Naive thymus-derived CD4-positive, alpha-beta T cell (primary cell): ENCODE measurements at regions not wholly inside any gene's neighbourhood (a gene's known extent, or its start where the extent isn't known, plus 50 kb on each side); places are given as distances from the start of the nearest gene placed in this dataset.

Experiments
- ATAC-seq: fragments of 150-1000 bp; cut with Tn5 transposase; 2 replicates; pipeline ENCODE4 v1.10.0; 2021; ENCODE audit warnings: mild to moderate bottlenecking, moderate library complexity
- CTCF ChIA-PET: fragments of 350-600 bp; sonication (Branson Sonifier 250); formaldehyde crosslinking; loops from one replicate; lab custom pipeline; 2021; ENCODE audit warnings: antibody characterized with exemption; lab: Charles Lee
- POLR2A ChIA-PET: fragments of 350-600 bp; sonication (Branson Sonifier 250); formaldehyde crosslinking; loops from one replicate; lab custom pipeline; 2021; ENCODE audit warnings: antibody characterized with exemption, inconsistent platforms; lab: Charles Lee
- DNase-seq, 9 donors: peaks; one replicate each; pipeline versions ENCODE4 v3.0.0 to v3.0.0-alpha.2; 2020 to 2022; ENCODE audit warnings: mixed read lengths in 1 of 9
- H3K27ac ChIP-seq: one replicate; pipeline ENCODE4 v1.7.0; 2013; ENCODE audit warnings: mild to moderate bottlenecking, low read depth, low read length, moderate library complexity
- H3K27me3 ChIP-seq, 2 donors: one replicate each; pipeline ENCODE4 v1.7.0; 2013; ENCODE audit warnings: low read length in 2 of 2, mild to moderate bottlenecking in 2 of 2, moderate library complexity in 2 of 2; ENCODE audit not compliant: control insufficient read depth in 2 of 2, insufficient read depth in 2 of 2
- H3K36me3 ChIP-seq, 3 experiments: 1 replicate in 2 of 3; 2 replicates in 1 of 3; pipeline ENCODE4 v1.7.0; 2013; ENCODE audit warnings: low read length in 3 of 3, mild to moderate bottlenecking in 3 of 3, moderate library complexity in 1 of 3; ENCODE audit not compliant: insufficient read depth in 3 of 3, control insufficient read depth in 2 of 3
- H3K4me1 ChIP-seq, 2 donors: one replicate each; pipeline ENCODE4 v1.7.0; 2013; ENCODE audit warnings: low read length in 2 of 2, mild to moderate bottlenecking in 2 of 2, moderate library complexity in 1 of 2; ENCODE audit not compliant: control insufficient read depth in 2 of 2, insufficient read depth in 2 of 2
- H3K4me3 ChIP-seq: 2 replicates; pipeline ENCODE4 v1.7.0; 2013; ENCODE audit warnings: mild to moderate bottlenecking, low read length
- H3K9me3 ChIP-seq, 3 experiments: 1 replicate in 2 of 3; 2 replicates in 1 of 3; pipeline ENCODE4 v1.7.0; 2013; ENCODE audit warnings: low read length in 3 of 3; ENCODE audit not compliant: control insufficient read depth in 2 of 3
- H3K27ac Mint-ChIP-seq, 9 donors: one replicate each; pipeline ENCODE4 v1.8.0; 2020 to 2022; ENCODE audit warnings: mixed read lengths in 9 of 9, mild to moderate bottlenecking in 8 of 9, moderate library complexity in 5 of 9, inconsistent platforms in 2 of 9
- H3K27me3 Mint-ChIP-seq, 5 donors: one replicate each; pipeline ENCODE4 v1.8.0; 2021 to 2022; ENCODE audit warnings: mixed read lengths in 5 of 5, mild to moderate bottlenecking in 1 of 5
- H3K36me3 Mint-ChIP-seq, 5 donors: one replicate each; pipeline ENCODE4 v1.8.0; 2020 to 2022; ENCODE audit warnings: mixed read lengths in 5 of 5, mild to moderate bottlenecking in 3 of 5, inconsistent platforms in 1 of 5
- H3K4me1 Mint-ChIP-seq, 7 donors: one replicate each; pipeline ENCODE4 v1.8.0; 2020 to 2022; ENCODE audit warnings: mixed read lengths in 7 of 7, mild to moderate bottlenecking in 3 of 7, inconsistent platforms in 1 of 7
- H3K4me3 Mint-ChIP-seq, 10 donors: one replicate each; pipeline ENCODE4 v1.8.0; 2020 to 2022; ENCODE audit warnings: mild to moderate bottlenecking in 10 of 10, mixed read lengths in 10 of 10, moderate library complexity in 6 of 10, inconsistent platforms in 2 of 10
- H3K9me3 Mint-ChIP-seq, 11 donors: one replicate each; pipeline ENCODE4 v1.8.0; 2020 to 2022; ENCODE audit warnings: mixed read lengths in 11 of 11, mild to moderate bottlenecking in 4 of 11, inconsistent platforms in 1 of 11, moderate library complexity in 1 of 11
- intact Hi-C, 2 donors: fragments of 100-400 bp; cut with micrococcal nuclease; formaldehyde crosslinking; loops; one replicate each; pipeline ENCODE4 v1.15.1; 2023

DNA sequence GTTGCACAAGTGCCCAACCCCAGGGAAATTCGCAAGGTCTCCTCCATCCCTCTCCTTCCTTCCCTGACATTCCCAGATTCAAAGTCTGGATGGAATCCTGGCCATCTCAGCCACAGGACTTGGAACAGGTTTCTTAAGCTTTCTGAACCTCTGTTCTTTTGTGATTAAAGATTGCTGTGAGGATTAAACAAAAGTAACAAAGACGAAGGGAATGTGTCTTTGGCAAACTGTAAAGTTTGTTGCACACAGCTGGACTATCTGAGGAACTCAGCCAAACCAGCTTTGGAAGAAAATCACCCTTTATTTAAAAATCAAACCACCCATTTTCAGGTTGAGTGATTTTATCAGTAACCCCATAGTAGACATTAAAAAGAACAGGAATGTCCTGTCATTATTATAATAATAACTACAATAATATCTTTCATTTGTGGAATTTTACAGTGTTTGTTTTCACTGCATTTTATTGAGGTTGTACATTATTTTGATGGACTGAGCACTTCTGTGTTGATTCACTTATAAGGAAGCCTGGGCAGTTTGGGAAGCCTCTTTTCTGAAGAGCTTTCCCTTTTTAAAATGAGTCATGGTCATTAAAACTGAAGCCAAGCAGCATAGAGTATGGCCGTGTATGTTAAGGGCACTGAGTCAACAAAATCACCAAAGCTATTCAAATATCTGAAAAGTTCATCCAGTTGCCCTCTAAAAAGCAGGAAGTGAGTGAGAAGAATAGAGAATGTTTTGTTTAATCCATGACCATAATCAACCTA lies 310.2 kb downstream of the AGTPBP1 start:
- Histone ChIP-seq H3K27me3 (no peaks in the 10 kb centered on the region), H3K4me3 (no peak overlapping the region), H3K4me1 (no peaks in the 10 kb centered on the region), H3K36me3 (no peaks in the 10 kb centered on the region), H3K9me3 (no peaks in the 10 kb centered on the region), H3K27ac (no peak overlapping the region)
- intact Hi-C loops: no loop called here
- ChIA-PET POLR2A (interaction anchor here (0.6 kb wide), 1 partner anchor 72 kb away, joined by 3 read pairs; no protein-coding TSS in a partner anchor), CTCF (no interaction called here)
- Mint-ChIP-seq H3K27me3 (peaks cover 2 to 48% (median 30%) of the 10 kb centered on the region in 5 donors), H3K9me3 (peaks cover 0 to 4% (median 0%) of the 10 kb centered on the region in 11 donors), H3K4me1 (peaks cover 0 to 5% (median 0%) of the 10 kb centered on the region in 7 donors), H3K4me3 (no peak overlapping the region), H3K27ac (no peak overlapping the region), H3K36me3 (no peaks in the 10 kb centered on the region)
- ATAC-seq (no peak), DNase-seq (no peak)

DNA sequence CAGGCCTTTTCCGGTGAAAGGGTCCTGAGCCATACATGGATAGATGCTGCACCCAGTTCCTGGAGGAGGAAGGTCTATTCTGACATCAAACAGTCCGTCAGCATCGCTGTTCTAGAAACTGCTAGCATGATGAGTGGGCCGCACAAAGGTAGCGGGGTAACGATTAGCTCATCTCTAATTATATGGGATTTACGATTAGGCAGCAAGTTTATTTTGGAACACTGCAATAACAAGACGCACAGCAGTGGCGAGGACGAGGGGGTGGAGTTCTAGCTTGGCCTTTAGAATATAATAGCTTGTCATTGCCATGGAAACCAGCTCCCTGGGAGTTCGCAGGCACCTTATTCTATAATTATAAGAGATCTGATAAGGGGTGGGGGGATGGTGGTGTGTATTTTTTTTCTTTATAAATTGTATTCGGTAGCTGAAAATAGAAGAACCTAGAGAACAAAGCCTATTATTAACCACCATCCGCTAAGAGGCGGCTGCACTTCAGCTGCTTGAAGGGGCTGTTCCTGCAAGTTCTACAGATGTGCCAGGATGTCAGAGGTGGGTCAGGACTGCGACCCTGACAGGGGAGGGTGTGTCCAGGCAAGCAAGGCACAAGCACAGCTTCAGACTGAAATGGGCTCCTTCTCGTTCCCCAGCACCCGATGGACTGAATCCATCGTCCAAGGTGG lies 311.0 kb downstream of the AGTPBP1 start:
- no peaks in the 10 kb centered on the region for H3K4me1 ChIP-seq
- no peak for ATAC-seq
- CTCF ChIA-PET: no interaction called here

DNA sequence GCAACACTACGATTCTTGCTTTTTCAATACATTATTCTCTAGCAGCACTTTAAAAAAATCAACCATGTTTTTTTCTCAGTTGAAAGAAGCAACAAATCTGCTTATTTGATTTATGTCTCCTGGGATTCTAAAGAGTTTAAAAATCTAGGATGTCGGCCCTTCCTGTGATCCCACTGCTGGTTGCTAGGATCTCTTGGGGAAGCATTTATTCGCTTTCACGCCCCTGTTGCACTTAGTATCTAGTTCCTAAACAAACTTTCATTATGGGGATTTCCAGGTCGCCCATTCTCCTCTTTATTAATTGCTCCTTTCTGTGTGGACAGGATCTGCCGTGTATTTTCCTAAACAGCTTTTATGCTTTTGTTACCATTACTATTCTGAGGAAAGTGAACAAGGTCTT lies 313.5 kb downstream of the AGTPBP1 start:
- Histone ChIP-seq H3K4me3 (no peak overlapping the region), H3K9me3 (no peaks in the 10 kb centered on the region), H3K27me3 (no peaks in the 10 kb centered on the region), H3K4me1 (no peaks in the 10 kb centered on the region), H3K27ac (no peak overlapping the region), H3K36me3 (no peaks in the 10 kb centered on the region)
- H3K27me3 Mint-ChIP-seq: peaks cover 9 to 55% (median 41%) of the 10 kb centered on the region in 5 donors
- ATAC-seq (no peak), DNase-seq (no peak)
- ChIA-PET POLR2A (no interaction called here), CTCF (no interaction called here)
- peaks cover 0 to 3% (median 0%) of the 10 kb centered on the region in 5 donors for H3K36me3 Mint-ChIP-seq
- no peak overlapping the region for H3K4me3 Mint-ChIP-seq
- H3K4me1 Mint-ChIP-seq: peaks cover 0 to 2% (median 0%) of the 10 kb centered on the region in 7 donors
- intact Hi-C loops: loop anchor here in 1 of 2 donors (5.0 kb wide), 1 partner anchor 184 kb away; no protein-coding TSS in a partner anchor
- no peak overlapping the region for H3K27ac Mint-ChIP-seq
- H3K9me3 Mint-ChIP-seq: peaks cover 0 to 6% (median 0%) of the 10 kb centered on the region in 11 donors

More for the DNA sequence above, 311.0 kb downstream of the AGTPBP1 start:
- Mint-ChIP-seq H3K4me1 (peaks cover 0 to 5% (median 0%) of the 10 kb centered on the region in 7 donors), H3K27me3 (peaks cover 5 to 55% (median 33%) of the 10 kb centered on the region in 5 donors), H3K36me3 (no peaks in the 10 kb centered on the region), H3K4me3 (no peak overlapping the region), H3K9me3 (peaks cover 0 to 4% (median 0%) of the 10 kb centered on the region in 11 donors), H3K27ac (no peak overlapping the region)
- no peaks in the 10 kb centered on the region for H3K27me3 ChIP-seq
- no peaks in the 10 kb centered on the region for H3K9me3 ChIP-seq
- H3K4me3 ChIP-seq: no peak overlapping the region
- no peaks in the 10 kb centered on the region for H3K36me3 ChIP-seq
- DNase-seq: no peak
- intact Hi-C loops: no loop called here
- POLR2A ChIA-PET: interaction anchor here (0.6 kb wide), 1 partner anchor 71 kb away, joined by 3 read pairs; no protein-coding TSS in a partner anchor
- H3K27ac ChIP-seq: no peak overlapping the region

- Mint-ChIP-seq H3K9me3 (peaks cover 0 to 6% (median 0%) of the 10 kb centered on the region in 11 donors), H3K4me3 (no peak overlapping the region), H3K27ac (no peak overlapping the region), H3K36me3 (peaks cover 0 to 3% (median 0%) of the 10 kb centered on the region in 5 donors), H3K4me1 (peaks cover 0 to 2% (median 0%) of the 10 kb centered on the region in 7 donors), H3K27me3 (peaks cover 9 to 52% (median 40%) of the 10 kb centered on the region in 5 donors)
- intact Hi-C loops: loop anchor here in 1 of 2 donors (5.0 kb wide), 1 partner anchor 185 kb away; no protein-coding TSS in a partner anchor
- H3K4me1 ChIP-seq: no peaks in the 10 kb centered on the region
- no peaks in the 10 kb centered on the region for H3K9me3 ChIP-seq
- H3K27me3 ChIP-seq: no peaks in the 10 kb centered on the region
- no peak overlapping the region for H3K4me3 ChIP-seq
- no peak for ATAC-seq
- POLR2A ChIA-PET: no interaction called here
- DNase-seq: no peak
- no peak overlapping the region for H3K27ac ChIP-seq
- CTCF ChIA-PET: no interaction called here
- H3K36me3 ChIP-seq: no peaks in the 10 kb centered on the region
Observed at GRCh38 chr9:85427772-85428171, 314.0 kb downstream of the AGTPBP1 start.

- H3K27me3 ChIP-seq: no peaks in the 10 kb centered on the region
- DNase-seq (peak in 2 of 9 donors; percentile 12 to 62), ATAC-seq (peak; percentile 54)
- ChIA-PET CTCF (interaction anchor here (1.2 kb wide), 1 partner anchor 229 kb away, joined by 3 read pairs; no protein-coding TSS in a partner anchor), POLR2A (no interaction called here)
- Mint-ChIP-seq H3K27ac (no peak overlapping the region), H3K9me3 (peaks cover 0 to 4% (median 1%) of the 10 kb centered on the region in 11 donors), H3K4me1 (peaks cover 0 to 11% (median 0%) of the 10 kb centered on the region in 7 donors), H3K36me3 (peaks cover 0 to 3% (median 0%) of the 10 kb centered on the region in 5 donors), H3K4me3 (no peak overlapping the region), H3K27me3 (peaks cover 9 to 42% (median 33%) of the 10 kb centered on the region in 5 donors)
- intact Hi-C loops: loop anchor here in 1 of 2 donors (1.0 to 5.0 kb wide), 2 partner anchors 187 to 1028 kb away; no protein-coding TSS in a partner anchor
- no peaks in the 10 kb centered on the region for H3K4me1 ChIP-seq
- no peak overlapping the region for H3K27ac ChIP-seq
- H3K9me3 ChIP-seq: no peaks in the 10 kb centered on the region
- H3K36me3 ChIP-seq: no peaks in the 10 kb centered on the region
- H3K4me3 ChIP-seq: no peak overlapping the region
Observed at GRCh38 chr9:85425153-85425611, 316.6 kb downstream of the AGTPBP1 start.

DNA sequence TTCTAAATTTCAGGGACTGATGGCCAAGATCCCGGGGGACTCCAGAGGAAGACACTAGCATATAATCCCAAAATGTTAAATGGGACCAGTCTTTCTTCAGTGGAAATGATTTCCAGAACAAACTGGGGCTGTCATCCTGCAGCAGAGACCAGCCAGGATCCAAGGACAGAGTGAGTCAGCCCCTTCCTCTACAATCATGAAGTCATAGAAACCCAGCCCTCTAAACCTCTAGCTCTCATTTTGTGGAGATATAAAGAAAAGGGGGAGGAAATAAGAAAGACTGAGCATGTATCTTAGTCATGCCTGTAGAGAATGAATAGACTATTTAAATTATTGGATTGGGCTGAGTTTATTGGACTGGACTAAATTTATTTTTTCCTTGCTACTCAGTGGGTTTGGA lies 318.3 kb downstream of the AGTPBP1 start:
- intact Hi-C loops: no loop called here
- H3K27me3 Mint-ChIP-seq: peaks cover 9 to 32% (median 25%) of the 10 kb centered on the region in 5 donors
- Histone ChIP-seq H3K27me3 (no peaks in the 10 kb centered on the region), H3K4me3 (no peak overlapping the region), H3K4me1 (no peaks in the 10 kb centered on the region), H3K36me3 (no peaks in the 10 kb centered on the region), H3K27ac (no peak overlapping the region), H3K9me3 (no peaks in the 10 kb centered on the region)
- H3K4me3 Mint-ChIP-seq: no peak overlapping the region
- peaks cover 0 to 4% (median 0%) of the 10 kb centered on the region in 11 donors for H3K9me3 Mint-ChIP-seq
- H3K36me3 Mint-ChIP-seq: peaks cover 0 to 3% (median 0%) of the 10 kb centered on the region in 5 donors
- CTCF ChIA-PET: interaction anchor here (1.1 kb wide), 1 partner anchor 18 kb away, joined by 3 read pairs; no protein-coding TSS in a partner anchor
- ATAC-seq (no peak), DNase-seq (no peak)
- peaks cover 0 to 11% (median 0%) of the 10 kb centered on the region in 7 donors for H3K4me1 Mint-ChIP-seq
- H3K27ac Mint-ChIP-seq: no peak overlapping the region
- POLR2A ChIA-PET: no interaction called here
